NCI-H524 treated with DMSO at 0.1 percent for 48 hours (cell line): ENCODE measurements at regions not wholly inside any gene's neighbourhood (a gene's known extent, or its start where the extent isn't known, plus 50 kb on each side); places are given as distances from the start of the nearest gene placed in this dataset.

Source experiments
- DNase-seq: peaks from one replicate; lab custom pipeline; 2025; lab: John Stamatoyannopoulos, UW

- DNase-seq: no peak
Measured at GRCh38 chr2:20539776-20540586, 93.1 kb downstream of the RHOB start.

GRCh38 chr2:20540587-20541293 is 93.9 kb downstream of the RHOB start:
- DNase-seq: peak; percentile 61

- DNase-seq: no peak
Measured at GRCh38 chr2:20541294-20541640, 94.4 kb downstream of the RHOB start.

- peak; percentile 74 for DNase-seq
Measured at GRCh38 chr2:20541651-20542050, 94.8 kb downstream of the RHOB start.

GRCh38 chr2:20542269-20542668 is 95.4 kb downstream of the RHOB start:
- DNase-seq: no peak

GRCh38 chr2:20542746-20543468 is 96.0 kb downstream of the RHOB start:
- DNase-seq: no peak

- peak; percentile 81 for DNase-seq
Measured at GRCh38 chr2:20543469-20544152, 96.7 kb downstream of the RHOB start.

- peak; percentile 69 for DNase-seq
Measured at GRCh38 chr2:20544153-20544747, 97.4 kb downstream of the RHOB start.

- no peak for DNase-seq
Measured at GRCh38 chr2:20549144-20549543, 101.8 kb downstream of the HS1BP3 start.

- no peak for DNase-seq
Measured at GRCh38 chr2:20549691-20550348, 101.1 kb downstream of the HS1BP3 start.

- no peak for DNase-seq
Measured at GRCh38 chr2:20551260-20551944, 99.5 kb downstream of the HS1BP3 start.

GRCh38 chr2:20551945-20552328 is 99.0 kb downstream of the HS1BP3 start:
- no peak for DNase-seq

GRCh38 chr2:20552847-20553246 is 98.1 kb downstream of the HS1BP3 start:
- DNase-seq: no peak

- no peak for DNase-seq
Measured at GRCh38 chr2:20553580-20553979, 97.3 kb downstream of the HS1BP3 start.

GRCh38 chr2:20555954-20556353 is 94.9 kb downstream of the HS1BP3 start:
- no peak for DNase-seq

- no peak for DNase-seq
Measured at GRCh38 chr2:20556756-20557155, 94.1 kb downstream of the HS1BP3 start.

- DNase-seq: no peak
Measured at GRCh38 chr2:20557226-20557625, 93.7 kb downstream of the HS1BP3 start.

- no peak for DNase-seq
Measured at GRCh38 chr2:20557635-20558034, 93.3 kb downstream of the HS1BP3 start.

GRCh38 chr2:20558391-20559150 is 92.3 kb downstream of the HS1BP3 start:
- DNase-seq: no peak

GRCh38 chr2:20559277-20559676 is 91.6 kb downstream of the HS1BP3 start:
- no peak for DNase-seq
